ENCODE measurements at regions not wholly inside any gene's neighbourhood (a gene's known extent, or its start where the extent isn't known, plus 50 kb on each side); places are given as distances from the start of the nearest gene placed in this dataset.

DNA sequence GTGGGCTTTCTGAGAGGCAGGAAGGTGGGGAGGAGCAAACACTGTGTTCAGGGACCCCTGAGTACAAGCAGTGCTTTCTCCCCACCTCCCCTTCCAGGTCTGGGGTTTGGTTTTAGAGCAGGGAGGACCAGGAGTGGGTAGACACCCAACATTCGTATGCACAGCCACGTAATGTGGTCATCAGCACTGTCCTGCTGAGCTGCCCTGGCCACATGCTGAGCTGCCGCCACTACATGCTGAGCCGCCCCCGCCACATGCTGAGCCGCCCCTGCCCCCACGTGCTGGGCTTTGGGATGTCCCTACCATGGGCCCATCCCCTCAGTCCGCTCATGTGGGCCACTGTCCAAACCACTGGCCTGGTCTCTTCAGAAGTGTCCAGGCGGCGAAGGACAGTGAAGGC is 214.9 kb upstream of the CST7 start:
- Histone ChIP-seq H3K27ac (no peak overlapping the region), H3K36me3 (no peaks in the 10 kb centered on the region), H3K4me3 (no peak overlapping the region), H3K27me3 (no peaks in the 10 kb centered on the region), H3K4me1 (no peaks in the 10 kb centered on the region), H3K9me3 (no peaks in the 10 kb centered on the region)
- FAIRE-seq (no peak), ATAC-seq (no peak), DNase-seq (no peak)
- intact Hi-C loops (cut with DNase I) = no loop called here
- 91 to 95% methylated on average over 10 of the region's 10 CpGs for WGBS, 2 donors
- TF ChIP-seq, protein P1, sequence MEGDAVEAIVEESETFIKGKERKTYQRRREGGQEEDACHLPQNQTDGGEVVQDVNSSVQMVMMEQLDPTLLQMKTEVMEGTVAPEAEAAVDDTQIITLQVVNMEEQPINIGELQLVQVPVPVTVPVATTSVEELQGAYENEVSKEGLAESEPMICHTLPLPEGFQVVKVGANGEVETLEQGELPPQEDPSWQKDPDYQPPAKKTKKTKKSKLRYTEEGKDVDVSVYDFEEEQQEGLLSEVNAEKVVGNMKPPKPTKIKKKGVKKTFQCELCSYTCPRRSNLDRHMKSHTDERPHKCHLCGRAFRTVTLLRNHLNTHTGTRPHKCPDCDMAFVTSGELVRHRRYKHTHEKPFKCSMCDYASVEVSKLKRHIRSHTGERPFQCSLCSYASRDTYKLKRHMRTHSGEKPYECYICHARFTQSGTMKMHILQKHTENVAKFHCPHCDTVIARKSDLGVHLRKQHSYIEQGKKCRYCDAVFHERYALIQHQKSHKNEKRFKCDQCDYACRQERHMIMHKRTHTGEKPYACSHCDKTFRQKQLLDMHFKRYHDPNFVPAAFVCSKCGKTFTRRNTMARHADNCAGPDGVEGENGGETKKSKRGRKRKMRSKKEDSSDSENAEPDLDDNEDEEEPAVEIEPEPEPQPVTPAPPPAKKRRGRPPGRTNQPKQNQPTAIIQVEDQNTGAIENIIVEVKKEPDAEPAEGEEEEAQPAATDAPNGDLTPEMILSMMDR (IDR thresholded peaks at IDR 0.05) = no peak

DNA sequence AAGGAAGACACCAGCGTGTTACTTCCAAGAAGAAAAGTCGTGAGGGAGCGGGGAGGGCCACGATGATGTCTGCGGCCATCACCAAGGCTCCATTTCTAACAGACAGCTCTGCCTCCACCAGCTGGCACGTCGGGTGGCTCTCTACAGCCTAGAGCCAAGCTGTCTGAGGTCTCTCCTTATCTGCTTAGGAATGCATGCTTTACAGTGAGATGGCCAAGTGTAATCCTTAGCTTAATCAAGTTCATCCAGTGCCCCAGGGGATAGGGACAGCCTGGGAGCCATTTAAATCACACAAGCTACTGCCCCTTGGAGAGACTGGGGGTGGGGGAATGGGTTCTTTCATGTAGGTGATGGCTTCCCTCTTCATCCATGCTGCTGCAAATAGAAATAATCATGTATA is 213.8 kb upstream of the CST7 start:
- FAIRE-seq = no peak
- intact Hi-C loops (cut with DNase I) = no loop called here
- WGBS, 2 donors = 68 to 74% methylated on average over 7 of the region's 7 CpGs

DNA sequence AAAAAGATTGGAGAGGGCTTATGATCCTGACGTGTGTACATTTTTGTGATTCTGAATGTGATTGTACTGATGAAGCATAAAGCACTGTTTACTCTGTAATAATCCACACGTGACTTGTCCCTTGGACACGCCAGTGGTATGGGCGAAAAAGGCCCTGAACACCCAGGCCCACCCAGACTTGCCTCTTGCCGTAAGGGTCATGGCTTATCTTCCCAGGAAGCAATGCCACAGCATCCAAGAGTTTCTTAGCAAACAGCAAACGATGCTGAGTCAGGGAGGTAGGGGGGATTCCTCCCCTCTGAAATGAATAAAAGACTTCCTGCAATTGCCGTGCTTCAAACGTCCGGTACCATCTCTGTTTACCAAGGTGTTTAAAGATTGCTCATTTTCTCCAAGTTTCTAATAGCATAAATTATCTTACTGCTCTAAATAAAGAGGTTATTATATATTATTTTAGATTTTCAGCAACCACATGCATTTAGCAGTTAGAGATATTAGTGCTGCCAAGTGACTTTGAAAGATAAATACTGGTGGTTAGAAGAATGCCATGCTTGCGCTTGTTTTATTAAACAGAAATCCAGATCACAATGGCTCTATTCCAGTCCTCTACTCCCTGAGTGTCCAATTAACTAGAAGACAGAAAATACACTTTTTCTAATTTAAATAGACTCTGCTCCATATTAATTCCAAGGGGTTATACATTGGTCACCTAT is 212.8 kb upstream of the CST7 start:
- DNase-seq (no peak), FAIRE-seq (no peak), ATAC-seq (no peak)
- TF ChIP-seq, protein P1 (IDR thresholded peaks at IDR 0.05) = no peak
- Histone ChIP-seq H3K36me3 (no peaks in the 10 kb centered on the region), H3K27me3 (no peaks in the 10 kb centered on the region), H3K4me1 (peaks cover 0 to 7% (median 0%) of the 10 kb centered on the region in 3 donors), H3K9me3 (no peaks in the 10 kb centered on the region), H3K4me3 (no peak overlapping the region), H3K27ac (no peak overlapping the region)
- intact Hi-C loops (cut with DNase I) = no loop called here
- WGBS, 2 donors = 54 to 56% methylated on average over 10 of the region's 10 CpGs

More for the DNA sequence above, 213.8 kb upstream of the CST7 start:
- no peaks in the 10 kb centered on the region for H3K9me3 ChIP-seq
- DNase-seq = no peak
- no peak for ATAC-seq
- TF ChIP-seq, protein P1 (IDR thresholded peaks at IDR 0.05) = no peak
- H3K36me3 ChIP-seq = no peaks in the 10 kb centered on the region
- peaks cover 0 to under 1% (median 0%) of the 10 kb centered on the region in 3 donors for H3K4me1 ChIP-seq
- H3K4me3 ChIP-seq = no peak overlapping the region
- H3K27me3 ChIP-seq = no peaks in the 10 kb centered on the region
- H3K27ac ChIP-seq = no peak overlapping the region

DNA sequence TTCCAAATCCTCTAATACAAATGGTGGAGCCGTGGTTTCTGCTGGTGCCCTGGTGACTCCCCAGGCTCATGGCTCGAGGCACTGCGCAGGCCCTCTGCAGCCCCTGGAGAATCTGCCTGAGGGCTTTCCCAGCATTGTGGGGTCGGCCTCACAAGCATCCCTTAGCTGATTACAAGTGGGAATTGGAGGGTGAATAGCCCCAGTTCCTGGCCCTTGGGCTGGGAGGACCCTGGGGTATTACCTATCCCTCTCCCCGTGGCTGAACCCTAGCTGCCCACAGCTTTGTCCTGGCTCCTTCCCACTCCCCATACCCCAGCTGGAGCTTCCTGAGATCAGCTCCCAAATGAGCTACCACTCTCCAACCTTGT is 212.2 kb upstream of the CST7 start:
- DNase-seq (no peak), ATAC-seq (no peak), FAIRE-seq (no peak)
- TF ChIP-seq, protein P1 (IDR thresholded peaks at IDR 0.05) = no peak
- peaks cover 0 to 7% (median 0%) of the 10 kb centered on the region in 3 donors for H3K4me1 ChIP-seq
- H3K27ac ChIP-seq = no peak overlapping the region
- H3K27me3 ChIP-seq = no peaks in the 10 kb centered on the region
- H3K9me3 ChIP-seq = no peaks in the 10 kb centered on the region
- H3K36me3 ChIP-seq = no peaks in the 10 kb centered on the region
- 88 to 91% methylated on average over 5 of the region's 5 CpGs for WGBS, 2 donors
- H3K4me3 ChIP-seq = no peak overlapping the region
- intact Hi-C loops (cut with DNase I) = no loop called here

DNA sequence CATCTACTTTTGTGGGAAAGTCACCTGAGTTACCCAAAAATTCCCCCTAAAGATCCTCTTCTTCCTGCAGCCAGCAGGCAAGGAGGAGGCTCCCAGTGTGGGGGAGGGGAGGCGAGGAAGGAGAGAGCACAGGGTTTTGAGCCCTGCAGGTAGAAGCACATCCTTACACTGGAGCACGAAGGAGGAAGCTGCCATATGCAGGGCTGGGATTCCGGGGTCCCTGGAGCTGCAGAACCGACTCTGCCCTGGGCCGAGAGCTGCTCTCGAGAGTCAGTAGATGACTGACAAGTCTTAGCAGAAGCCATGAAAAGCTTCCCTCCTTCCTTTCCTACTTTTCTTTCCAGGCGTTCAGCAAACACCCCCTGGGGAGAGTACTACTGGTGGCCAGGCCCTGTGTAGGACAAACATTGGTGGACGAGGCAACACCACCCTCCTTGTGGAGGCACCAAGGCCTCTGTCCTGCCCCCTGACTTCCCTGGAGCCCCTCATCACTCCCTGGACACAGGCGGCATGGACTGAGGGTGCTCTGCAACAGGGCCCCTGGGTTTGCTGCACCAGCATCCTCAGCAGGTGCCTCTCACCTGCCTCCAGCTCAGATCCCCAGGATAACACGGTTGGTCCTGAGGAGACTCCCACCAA is 211.7 kb upstream of the CST7 start:
- no peak overlapping the region for H3K27ac ChIP-seq
- H3K4me3 ChIP-seq = no peak overlapping the region
- H3K36me3 ChIP-seq = no peaks in the 10 kb centered on the region
- H3K9me3 ChIP-seq = no peaks in the 10 kb centered on the region
- intact Hi-C loops (cut with DNase I) = no loop called here
- FAIRE-seq (no peak), DNase-seq (no peak), ATAC-seq (no peak)
- no peaks in the 10 kb centered on the region for H3K27me3 ChIP-seq
- 87 to 94% methylated on average over 9 to 10 of the region's 10 CpGs for WGBS, 2 donors
- TF ChIP-seq, protein P1 (IDR thresholded peaks at IDR 0.05) = no peak
- H3K4me1 ChIP-seq = peaks cover 0 to 7% (median 0%) of the 10 kb centered on the region in 3 donors
